GM12878 (cell line): ENCODE measurements at regions not wholly inside any gene's neighbourhood (a gene's known extent, or its start where the extent isn't known, plus 50 kb on each side); places are given as distances from the start of the nearest gene placed in this dataset.

Experiments used
- CEBPB ChIP-seq, 2 experiments: fragments of 150-350 bp in 1 of 2; IDR thresholded peaks; 2 replicates each; pipeline ENCODE4 v1.6.1; 2012 to 2014; ENCODE audit warnings: low read depth in 2 of 2, low read length in 2 of 2, borderline replicate concordance in 1 of 2, inconsistent platforms in 1 of 2
- CTCF ChIP-seq, 3 experiments: IDR thresholded peaks in 2 of 3; conservative IDR thresholded peaks in 1 of 3; 2 replicates each; pipeline ENCODE4 v1.5.1; 2011; ENCODE audit warnings: low read depth in 3 of 3, low read length in 3 of 3, mild to moderate bottlenecking in 3 of 3, control low read depth in 2 of 3, moderate library complexity in 2 of 3, inconsistent platforms in 1 of 3, mixed read lengths in 1 of 3; ENCODE audit not compliant: control insufficient read depth in 2 of 3, insufficient read depth in 1 of 3; ENCODE audit errors: extremely low read depth in 1 of 3
- EP300 ChIP-seq, 2 experiments: fragments of 150-350 bp in 1 of 2; IDR thresholded peaks; 2 replicates each; pipeline ENCODE4 v1.6.1; 2011 to 2012; ENCODE audit warnings: low read depth in 2 of 2, low read length in 2 of 2, borderline replicate concordance in 1 of 2, improper control_type of control experiment in 1 of 2, inconsistent platforms in 1 of 2; ENCODE audit not compliant: control insufficient read depth in 1 of 2
- HDAC6 ChIP-seq: fragments of 200-600 bp; sonication (generic); IDR thresholded peaks from one replicate; pipeline ENCODE4 v1.8.0; 2017; ENCODE audit warnings: antibody characterized with exemption; ENCODE audit not compliant: unreplicated experiment
- IKZF2 ChIP-seq, 2 experiments: fragments of 450-650 bp; IDR thresholded peaks; 2 replicates each; pipeline ENCODE4 v1.6.1; 2017; ENCODE audit warnings: mild to moderate bottlenecking in 2 of 2, moderate library complexity in 2 of 2
- NFYB ChIP-seq: IDR thresholded peaks from 2 replicates; pipeline ENCODE4 v1.6.1; 2011; ENCODE audit warnings: low read depth, mild to moderate bottlenecking, low read length, improper control_type of control experiment, moderate library complexity; ENCODE audit not compliant: insufficient read depth
- POLR2AphosphoS2 ChIP-seq: IDR thresholded peaks from 2 replicates; pipeline ENCODE4 v1.6.1; 2011; ENCODE audit warnings: low read depth, mild to moderate bottlenecking, low read length, improper control_type of control experiment, moderate library complexity
- RFX5 ChIP-seq: IDR thresholded peaks from 2 replicates; pipeline ENCODE4 v1.6.1; 2011; ENCODE audit warnings: low read depth, low read length, improper control_type of control experiment
- SIN3A ChIP-seq: IDR thresholded peaks from 2 replicates; pipeline ENCODE4 v1.6.1; 2012; ENCODE audit warnings: low read depth, low read length, improper control_type of control experiment
- SUPT20H ChIP-seq: IDR thresholded peaks from 2 replicates; pipeline ENCODE4 v1.6.1; 2011; ENCODE audit warnings: low read depth, mild to moderate bottlenecking, low read length, moderate library complexity, borderline replicate concordance; ENCODE audit not compliant: control insufficient read depth
- ZBTB40 ChIP-seq: fragments of 450-650 bp; IDR thresholded peaks from 2 replicates; pipeline ENCODE4 v1.6.1; 2016; ENCODE audit warnings: mild to moderate bottlenecking, moderate library complexity, borderline replicate concordance

- TF ChIP-seq SIN3A (no peak), CTCF (IDR thresholded peaks at IDR 0.05 in 2 of 3, conservative IDR thresholded peaks at IDR 0.05 in 1 of 3; ENCODE audit: control insufficient read depth in 2 of 3, extremely low read depth in 1 of 3, insufficient read depth in 1 of 3, low read depth in 3 of 3, low read length in 3 of 3) (no peak), SUPT20H (no peak), CEBPB (IDR thresholded peaks at IDR 0.05; ENCODE audit: borderline replicate concordance in 1 of 2, low read depth in 2 of 2, low read length in 2 of 2) (no peak), IKZF2 (IDR thresholded peaks at IDR 0.05) (no peak), HDAC6 (no peak), RFX5 (no peak), EP300 (IDR thresholded peaks at IDR 0.05; ENCODE audit: borderline replicate concordance in 1 of 2, control insufficient read depth in 1 of 2, low read depth in 2 of 2, low read length in 2 of 2) (no peak), ZBTB40 (no peak), POLR2AphosphoS2 (no peak), NFYB (no peak)
Observed at GRCh38 chr13:111599791-111600190, 279.3 kb downstream of the TEX29 start.
